ENCODE measurements at regions not wholly inside any gene's neighbourhood (a gene's known extent, or its start where the extent isn't known, plus 50 kb on each side); places are given as distances from the start of the nearest gene placed in this dataset.

GRCh38 chr4:18342847-18343246, 321.3 kb upstream of the LCORL start:
- TF ChIP-seq CTCF (IDR thresholded peaks at IDR 0.05; ENCODE audit: low read depth, low read length, poor library complexity, severe bottlenecking): no peak
- TF ChIP-seq EZH2phosphoT487 (IDR thresholded peaks at IDR 0.05; ENCODE audit: borderline replicate concordance, low read length): no peak

All from DOHH2 (cell line).